HG03442 (cell line): ENCODE measurements at regions not wholly inside any gene's neighbourhood (a gene's known extent, or its start where the extent isn't known, plus 50 kb on each side); places are given as distances from the start of the nearest gene placed in this dataset.
"Not testable (repeated sequence)": the region's sequence is repeated elsewhere in the genome, so short reads cannot be mapped to it uniquely, and the experiment has no call there.

Experiments
- ATAC-seq: cut with Tn5 transposase; IDR thresholded peaks from one replicate; pipeline ENCODE4 v1.9.1; 2021; ENCODE audit warnings: mild to moderate bottlenecking, moderate library complexity; ENCODE audit not compliant: unreplicated experiment

- no peak for ATAC-seq
These were observed 101.7 kb downstream of the NAA11 start for GRCh38 chr4:79223993-79224776.

DNA sequence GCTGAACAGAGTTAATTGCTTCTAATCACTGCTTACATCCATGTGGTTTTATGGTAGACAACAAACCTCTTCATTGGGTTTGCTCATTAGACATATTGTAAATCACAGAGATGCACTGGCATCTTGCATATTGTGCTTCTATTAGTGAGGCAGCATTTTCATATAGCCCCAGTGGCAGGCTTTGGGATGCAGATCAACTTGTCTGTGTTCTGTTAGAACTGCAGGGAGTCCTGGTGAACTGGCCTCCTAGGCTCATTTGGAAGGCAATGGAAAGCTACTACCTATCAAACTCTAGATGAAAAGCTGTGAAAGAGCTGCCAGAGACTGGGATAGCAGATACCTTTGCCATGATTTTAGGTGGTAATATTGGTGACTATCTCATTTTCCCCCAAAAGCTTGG is 108.8 kb downstream of the NAA11 start:
- ATAC-seq, result no peak

DNA sequence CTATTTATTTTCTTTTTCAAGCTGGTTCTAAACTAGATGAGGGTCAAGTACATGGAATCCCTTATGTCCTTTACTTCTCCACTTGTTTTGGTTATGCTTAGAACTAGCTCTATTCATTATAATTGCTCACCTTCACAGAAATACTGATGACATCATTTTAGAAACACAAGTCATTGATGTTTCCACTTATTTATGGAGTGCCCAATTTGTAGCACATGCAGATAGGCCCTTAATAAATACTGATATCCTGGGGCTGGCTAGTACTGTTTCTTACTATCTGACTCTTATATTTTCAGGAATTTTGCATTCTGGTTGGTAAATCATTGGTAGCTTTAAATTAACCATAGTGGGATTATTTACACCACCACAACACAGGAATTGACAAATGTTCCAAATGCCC is 112.2 kb downstream of the NAA11 start:
- no peak for ATAC-seq

DNA sequence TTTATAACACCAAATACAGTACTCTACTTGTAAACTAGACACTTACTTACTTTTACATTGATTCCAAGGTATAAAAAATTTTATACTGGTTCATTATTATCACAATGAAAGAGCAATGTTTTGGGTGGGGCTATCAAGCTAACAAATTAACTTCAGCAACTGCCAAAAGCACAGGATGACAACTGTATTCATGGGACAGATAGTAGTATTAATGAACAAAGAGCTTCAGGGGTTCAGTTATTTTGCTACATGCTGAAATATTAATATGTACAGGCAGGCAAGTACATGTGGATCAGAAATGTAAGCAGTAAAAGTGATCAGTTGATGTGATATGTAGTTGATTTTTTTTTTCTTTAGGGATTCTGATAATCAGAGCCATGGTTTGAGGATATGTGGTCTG is 112.9 kb downstream of the NAA11 start:
- ATAC-seq, result no peak

DNA sequence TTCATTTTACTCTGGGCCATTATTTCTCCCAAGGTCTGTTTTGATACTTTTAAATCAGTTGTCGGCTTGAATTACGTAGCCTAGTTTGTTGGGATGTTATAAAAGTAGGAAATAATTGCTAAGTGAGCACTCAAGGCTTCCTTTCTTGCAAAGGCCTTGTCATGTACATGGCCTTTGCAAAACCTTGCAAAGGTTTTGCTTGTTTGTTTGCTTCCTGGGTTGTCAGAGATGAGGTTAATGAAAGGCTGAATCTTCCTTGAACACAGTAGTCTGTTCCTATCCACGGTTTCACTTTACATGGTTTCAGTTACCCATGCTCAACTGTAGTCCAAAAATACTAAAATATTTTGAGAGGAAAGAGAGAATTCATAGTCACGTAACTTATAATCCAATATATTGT is 113.5 kb downstream of the NAA11 start:
- no peak for ATAC-seq

- ATAC-seq, result no peak
These were observed 114.4 kb downstream of the NAA11 start for GRCh38 chr4:79211490-79211889.

- no peak for ATAC-seq
These were observed 115.2 kb downstream of the NAA11 start for GRCh38 chr4:79210636-79211049.

- no peak for ATAC-seq
These were observed 115.8 kb downstream of the NAA11 start for GRCh38 chr4:79209822-79210635.

- no peak for ATAC-seq
These were observed 116.8 kb downstream of the NAA11 start for GRCh38 chr4:79209081-79209480.

- no peak for ATAC-seq
These were observed 118.6 kb downstream of the NAA11 start for GRCh38 chr4:79207281-79207680.

DNA sequence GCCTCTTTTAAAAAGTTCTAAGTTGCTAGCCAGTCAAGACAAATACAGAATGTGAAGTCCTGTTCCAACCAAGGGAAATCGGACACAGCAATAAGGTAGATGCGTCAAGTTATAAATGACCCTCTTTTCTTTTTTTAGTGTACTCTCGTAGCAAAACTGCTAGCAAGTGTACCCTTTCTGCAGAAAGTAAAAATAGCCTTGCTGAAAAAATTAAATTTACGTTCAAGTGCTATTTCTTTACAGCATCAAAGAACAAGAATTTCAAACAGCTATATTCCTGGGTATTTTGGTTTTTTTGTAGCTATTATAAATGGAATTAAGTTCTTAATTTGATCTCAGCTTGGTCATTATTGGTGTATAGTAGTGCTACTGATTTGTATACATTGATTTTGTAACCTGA is 119.2 kb downstream of the NAA11 start:
- no peak for ATAC-seq

DNA sequence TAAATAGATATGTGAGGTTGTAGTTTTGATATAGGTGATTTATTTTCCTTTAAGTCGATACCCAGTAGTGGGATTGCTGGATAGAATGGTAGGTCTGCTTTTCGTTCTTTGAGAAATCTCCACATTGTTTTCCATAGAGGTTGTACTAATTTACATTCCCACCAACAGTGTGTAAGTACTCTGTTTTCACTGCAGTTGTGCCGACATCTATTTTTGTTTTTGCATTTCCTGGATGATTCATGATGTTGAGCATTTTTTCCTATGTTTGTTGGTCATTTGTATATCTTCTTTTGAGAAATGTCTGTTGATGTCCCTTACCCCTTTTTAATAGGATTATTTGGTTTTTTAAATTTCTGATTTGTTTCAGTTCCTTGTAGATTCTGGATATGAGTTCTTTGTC is 120.7 kb downstream of the NAA11 start:
- ATAC-seq, result no peak

DNA sequence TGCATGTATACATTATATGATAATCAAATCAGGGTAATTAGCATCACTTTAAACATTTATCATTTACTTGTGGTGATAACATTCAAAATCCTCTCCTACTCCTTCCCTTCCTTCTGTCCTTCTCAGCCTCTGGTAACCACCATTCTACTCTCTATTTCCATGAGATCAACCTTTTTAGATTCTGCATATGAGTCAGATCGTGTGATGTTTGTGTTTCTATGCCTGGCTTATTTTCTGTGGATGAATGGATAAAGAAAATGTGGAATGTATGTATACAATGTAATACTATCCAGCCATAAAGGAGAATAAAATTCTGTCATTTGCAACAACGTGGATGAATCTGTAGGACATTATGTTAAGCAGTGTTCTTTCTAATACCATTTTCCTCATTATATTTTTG is 123.9 kb downstream of the NAA11 start:
- ATAC-seq, result no peak

DNA sequence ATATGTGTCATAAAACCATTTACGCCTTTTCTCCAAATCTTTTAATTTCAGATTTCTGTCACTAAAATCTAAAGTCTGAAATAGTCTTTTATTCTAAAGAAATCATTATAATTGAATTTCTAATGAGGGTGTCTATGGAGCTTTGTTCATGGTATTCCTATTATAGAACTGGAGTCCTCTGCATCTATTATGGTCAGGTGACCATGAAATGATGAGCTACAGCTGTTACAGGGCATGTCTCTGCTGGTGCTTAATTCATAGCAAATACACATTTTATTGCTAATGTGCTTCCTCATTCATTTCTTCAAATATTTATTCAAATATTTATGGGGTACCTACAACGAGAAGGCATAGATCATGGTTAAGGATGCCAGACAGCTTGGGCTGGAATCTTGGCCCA is 126.1 kb downstream of the NAA11 start:
- ATAC-seq, result no peak

GRCh38 chr4:79198951-79199587 is 126.8 kb downstream of the NAA11 start:
- no peak for ATAC-seq

GRCh38 chr4:79197275-79198009 is 128.4 kb downstream of the NAA11 start:
- ATAC-seq, result no peak

- ATAC-seq, result not testable (repeated sequence)
These were observed 134.6 kb downstream of the NAA11 start for GRCh38 chr4:79191292-79191691.

DNA sequence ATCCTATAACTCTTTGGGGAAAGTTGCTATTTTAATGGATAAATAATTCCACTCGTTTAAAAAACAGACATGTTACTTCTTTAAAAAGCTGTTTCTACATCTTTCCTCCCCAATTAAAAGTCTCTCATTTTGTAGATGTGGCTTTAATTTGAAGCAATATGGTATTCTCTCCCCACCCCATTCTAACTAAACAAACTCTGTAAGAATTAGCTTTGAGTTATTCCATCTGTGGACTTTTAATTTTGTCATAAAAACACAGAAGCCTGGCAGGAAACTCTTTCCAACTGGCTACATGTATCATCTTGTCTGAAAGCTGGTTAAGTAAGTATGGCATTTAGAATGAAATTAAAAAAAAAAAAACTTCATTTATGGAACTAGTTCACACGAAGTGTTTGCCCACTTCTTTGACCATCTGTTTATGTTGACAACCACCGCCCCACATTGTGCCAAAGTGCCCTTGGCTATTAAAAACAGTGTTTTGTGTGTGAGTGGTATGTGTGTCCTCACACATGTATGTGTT is 140.3 kb downstream of the NAA11 start:
- no peak for ATAC-seq

- no peak for ATAC-seq
These were observed 141.4 kb downstream of the NAA11 start for GRCh38 chr4:79184476-79184875.

DNA sequence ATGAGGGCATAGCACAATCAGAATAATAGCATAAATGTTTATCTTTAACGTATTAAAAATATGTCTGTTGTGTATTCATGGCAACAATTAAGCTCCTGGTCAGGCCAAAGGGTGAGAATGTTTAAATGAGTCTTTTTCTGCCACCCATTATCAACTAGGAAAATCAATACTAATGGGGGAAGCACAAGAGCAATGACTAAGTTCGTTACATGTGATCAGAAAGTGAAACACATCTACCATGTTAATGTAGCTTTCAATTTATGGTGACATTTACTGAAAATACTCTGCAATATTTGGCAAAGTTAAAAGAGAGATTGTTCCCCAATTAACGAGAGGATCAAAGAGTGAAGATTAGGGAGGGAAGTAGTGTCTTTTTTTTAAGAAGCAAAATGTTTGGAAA is 143.7 kb downstream of the NAA11 start:
- no peak for ATAC-seq

DNA sequence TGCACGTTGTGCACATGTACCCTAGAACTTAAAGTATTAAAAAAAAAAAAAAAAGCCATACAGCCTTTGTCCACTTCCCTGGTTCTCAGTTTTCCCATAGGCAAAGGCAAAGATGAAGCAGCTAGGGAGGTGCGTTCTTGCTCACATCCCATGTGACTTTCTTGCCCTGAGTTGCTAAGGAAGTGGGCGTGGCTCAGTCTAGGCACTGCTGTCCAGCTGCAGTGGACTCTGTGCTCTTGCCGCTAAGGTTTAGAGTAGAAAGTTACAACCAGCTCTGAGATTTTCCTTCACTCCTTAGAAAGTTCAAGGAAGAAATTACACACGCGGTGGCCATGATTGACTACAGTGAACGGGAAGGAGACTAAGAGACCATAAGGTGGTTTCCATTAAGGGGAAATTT is 144.7 kb downstream of the NAA11 start:
- ATAC-seq, result no peak
